Stimulated activated naive CD4-positive, alpha-beta T cell (primary cell): ENCODE measurements at regions not wholly inside any gene's neighbourhood (a gene's known extent, or its start where the extent isn't known, plus 50 kb on each side); places are given as distances from the start of the nearest gene placed in this dataset.
"Not testable (repeated sequence)": the region's sequence is repeated elsewhere in the genome, so short reads cannot be mapped to it uniquely, and the experiment has no call there.

Experiments
- DNase-seq, 6 experiments: peaks; one replicate each; lab custom pipeline; 2025; lab: John Stamatoyannopoulos, UW

GRCh38 chr6:167735084-167735950 lies 91.4 kb upstream of the AFDN start:
- DNase-seq: no peak

GRCh38 chr6:167735951-167736288 lies 90.8 kb upstream of the AFDN start:
- no peak for DNase-seq

GRCh38 chr6:167736486-167737204 lies 90.1 kb upstream of the AFDN start:
- no peak for DNase-seq

GRCh38 chr6:167737205-167737830 lies 89.4 kb upstream of the AFDN start:
- DNase-seq: no peak

GRCh38 chr6:167738386-167738785 lies 88.3 kb upstream of the AFDN start:
- DNase-seq: no peak

GRCh38 chr6:167739721-167740475 lies 86.8 kb upstream of the AFDN start:
- no peak for DNase-seq

GRCh38 chr6:167742719-167743303 lies 83.9 kb upstream of the AFDN start:
- no peak for DNase-seq

- no peak for DNase-seq
These were observed 81.7 kb upstream of the AFDN start for GRCh38 chr6:167744681-167745669.

GRCh38 chr6:167745670-167746389 lies 80.9 kb upstream of the AFDN start:
- no peak for DNase-seq

GRCh38 chr6:167746390-167746907 lies 80.3 kb upstream of the AFDN start:
- DNase-seq: no peak

GRCh38 chr6:167746975-167747374 lies 79.7 kb upstream of the AFDN start:
- no peak for DNase-seq

GRCh38 chr6:167747645-167748044 lies 79.1 kb upstream of the AFDN start:
- DNase-seq: no peak

GRCh38 chr6:167748046-167748445 lies 78.7 kb upstream of the AFDN start:
- DNase-seq: no peak

- DNase-seq: no peak
These were observed 78.0 kb upstream of the AFDN start for GRCh38 chr6:167748458-167749379.

- no peak for DNase-seq
These were observed 75.8 kb upstream of the AFDN start for GRCh38 chr6:167750956-167751358.

GRCh38 chr6:167751579-167752115 lies 75.1 kb upstream of the AFDN start:
- no peak for DNase-seq

GRCh38 chr6:167753281-167753680 lies 73.4 kb upstream of the AFDN start:
- not testable (repeated sequence) for DNase-seq

- DNase-seq: no peak
These were observed 72.0 kb upstream of the AFDN start for GRCh38 chr6:167754691-167755090.
